H1 (cell line): ENCODE measurements at regions not wholly inside any gene's neighbourhood (a gene's known extent, or its start where the extent isn't known, plus 50 kb on each side); places are given as distances from the start of the nearest gene placed in this dataset.

Source experiments
- CTCF ChIA-PET: fragments of 300-600 bp; sonication (Branson Sonifier 250); formaldehyde crosslinking; loops from one replicate; lab custom pipeline; 2021; ENCODE audit not compliant: partially characterized antibody; lab: Charles Lee
- POLR2A ChIA-PET: fragments of 300-600 bp; sonication (Branson Sonifier 250); formaldehyde crosslinking; loops from one replicate; lab custom pipeline; 2021; ENCODE audit warnings: inconsistent platforms; ENCODE audit not compliant: partially characterized antibody; lab: Charles Lee
- DNase-seq, 2 experiments: peaks; one replicate each; pipeline versions ENCODE4 v3.0.0 to v3.0.0-alpha.2; 2010 to 2022; ENCODE audit warnings: low spot score in 2 of 2, low read depth in 1 of 2, mixed read lengths in 1 of 2
- FAIRE-seq: peaks from 2 replicates; lab custom pipeline; 2011; peaks lifted over from hg19 to GRCh38; lab: Jason Lieb, UNC
- H2AFZ ChIP-seq: 2 replicates; pipeline ENCODE4 v1.8.1; 2012; ENCODE audit warnings: low read length, inconsistent platforms
- H2AK5ac ChIP-seq: 2 replicates; pipeline ENCODE4 v1.6.1; 2013; ENCODE audit warnings: low read depth, low read length
- H2BK120ac ChIP-seq: replicated peaks from 2 replicates; pipeline ENCODE3; 2013; ENCODE audit warnings: low read depth, low read length, inconsistent platforms
- H2BK12ac ChIP-seq: 2 replicates; pipeline ENCODE4 v1.6.1; 2013; ENCODE audit warnings: low read depth, low read length
- H2BK15ac ChIP-seq: 2 replicates; pipeline ENCODE4 v1.6.1; 2013; ENCODE audit warnings: low read length
- H2BK20ac ChIP-seq: 2 replicates; pipeline ENCODE4 v1.6.1; 2013; ENCODE audit warnings: low read length
- H2BK5ac ChIP-seq: 2 replicates; pipeline ENCODE4 v1.6.1; 2013; ENCODE audit warnings: low read depth, low read length
- H3K14ac ChIP-seq: 2 replicates; pipeline ENCODE4 v1.6.1; 2013; ENCODE audit warnings: inconsistent platforms; ENCODE audit not compliant: insufficient read length
- H3K18ac ChIP-seq: 2 replicates; pipeline ENCODE4 v1.6.1; 2013; ENCODE audit warnings: low read length; ENCODE audit errors: extremely low read depth
- H3K23ac ChIP-seq: 2 replicates; pipeline ENCODE4 v1.6.1; 2013; ENCODE audit warnings: inconsistent platforms; ENCODE audit not compliant: insufficient read length
- H3K23me2 ChIP-seq: 2 replicates; pipeline ENCODE4 v1.6.1; 2013; ENCODE audit warnings: low read depth, low read length
- H3K27ac ChIP-seq: 2 replicates; pipeline ENCODE4 v1.6.1; 2011; ENCODE audit warnings: low read depth, low read length, inconsistent platforms
- H3K27me3 ChIP-seq, 4 experiments: replicated peaks in 1 of 4; 1 replicate in 1 of 4; 2 replicates in 3 of 4; pipeline versions ENCODE4 v1.6.1 to v1.8.1; 2011 to 2013; ENCODE audit warnings: low read length in 3 of 4, mild to moderate bottlenecking in 3 of 4, inconsistent platforms in 2 of 4, mixed read lengths in 2 of 4, moderate library complexity in 1 of 4; ENCODE audit not compliant: control insufficient read depth in 3 of 4, insufficient read depth in 3 of 4; ENCODE audit errors: extremely low read depth in 1 of 4
- H3K36me3 ChIP-seq, 4 experiments: 2 replicates each; pipeline versions ENCODE4 v1.6.1 to v1.8.1; 2011 to 2013; ENCODE audit warnings: mild to moderate bottlenecking in 4 of 4, low read length in 3 of 4, moderate library complexity in 2 of 4, control low read depth in 1 of 4, inconsistent platforms in 1 of 4; ENCODE audit not compliant: insufficient read depth in 4 of 4, control insufficient read depth in 2 of 4
- H3K4ac ChIP-seq: replicated peaks from 2 replicates; pipeline ENCODE3; 2013; ENCODE audit warnings: low read length, low read depth, mixed read lengths, inconsistent platforms; ENCODE audit not compliant: insufficient read length
- H3K4me1 ChIP-seq, 4 experiments: replicated peaks in 1 of 4; 1 replicate in 1 of 4; 2 replicates in 3 of 4; pipeline versions ENCODE4 v1.6.1 to v1.8.1; 2011 to 2013; ENCODE audit warnings: low read length in 3 of 4, inconsistent platforms in 2 of 4, mixed read lengths in 1 of 4; ENCODE audit not compliant: insufficient read depth in 4 of 4, control insufficient read depth in 3 of 4
- H3K4me2 ChIP-seq, 2 experiments: 2 replicates each; pipeline versions ENCODE4 v1.6.1 to v1.8.1; 2011 to 2013; ENCODE audit warnings: low read depth in 2 of 2, low read length in 2 of 2, control low read depth in 1 of 2, inconsistent platforms in 1 of 2, mild to moderate bottlenecking in 1 of 2; ENCODE audit not compliant: insufficient read depth in 1 of 2
- H3K4me3 ChIP-seq, 4 experiments: fragments of 200-600, 300-600 bp in 1 of 4; sonication (generic), shearing (Covaris generic), sonication (Bioruptor Twin) in 1 of 4; 2 replicates each; pipeline versions ENCODE4 v1.5.1 to v1.8.1; 2011 to 2016; ENCODE audit warnings: low read length in 4 of 4, low read depth in 3 of 4, control low read depth in 2 of 4, inconsistent platforms in 2 of 4, mild to moderate bottlenecking in 2 of 4, mixed read lengths in 1 of 4, moderate library complexity in 1 of 4; ENCODE audit not compliant: insufficient read depth in 2 of 4; ENCODE audit errors: extremely low read depth in 1 of 4
- H3K56ac ChIP-seq: replicated peaks from 2 replicates; pipeline ENCODE3; 2013; ENCODE audit warnings: low read depth, mild to moderate bottlenecking, mixed read lengths, low read length, inconsistent platforms; ENCODE audit not compliant: insufficient read length
- H3K79me1 ChIP-seq: 2 replicates; pipeline ENCODE4 v1.6.1; 2013; ENCODE audit warnings: low read depth, low read length, control low read depth
- H3K79me2 ChIP-seq, 2 experiments: 2 replicates each; pipeline versions ENCODE4 v1.6.1 to v1.8.1; 2012 to 2013; ENCODE audit warnings: low read length in 2 of 2, mild to moderate bottlenecking in 2 of 2, inconsistent platforms in 1 of 2; ENCODE audit not compliant: insufficient read depth in 2 of 2, control insufficient read depth in 1 of 2
- H3K9ac ChIP-seq, 4 experiments: replicated peaks in 1 of 4; 1 replicate in 1 of 4; 2 replicates in 3 of 4; pipeline versions ENCODE4 v1.6.1 to v1.8.1; 2011 to 2013; ENCODE audit warnings: low read depth in 3 of 4, low read length in 3 of 4, control low read depth in 2 of 4, mild to moderate bottlenecking in 2 of 4, moderate library complexity in 2 of 4, inconsistent platforms in 1 of 4; ENCODE audit errors: extremely low read depth in 1 of 4
- H3K9me3 ChIP-seq, 2 experiments: 2 replicates each; pipeline versions ENCODE4 v1.6.1 to v1.8.1; 2012 to 2013; ENCODE audit warnings: mild to moderate bottlenecking in 2 of 2, moderate library complexity in 2 of 2, control low read depth in 1 of 2, inconsistent platforms in 1 of 2, low read depth in 1 of 2, low read length in 1 of 2, mixed read lengths in 1 of 2; ENCODE audit not compliant: insufficient read depth in 2 of 2
- H4K20me1 ChIP-seq, 2 experiments: replicated peaks in 1 of 2; 2 replicates each; pipeline versions ENCODE3 to v1.8.1; 2011 to 2013; ENCODE audit warnings: inconsistent platforms in 2 of 2, low read length in 2 of 2, mild to moderate bottlenecking in 1 of 2; ENCODE audit not compliant: insufficient read depth in 2 of 2, control insufficient read depth in 1 of 2
- H4K5ac ChIP-seq: 2 replicates; pipeline ENCODE4 v1.6.1; 2013; ENCODE audit warnings: low read length, low read depth, mixed read lengths, inconsistent platforms; ENCODE audit not compliant: insufficient read length
- H4K8ac ChIP-seq: 2 replicates; pipeline ENCODE4 v1.8.0; 2013; ENCODE audit warnings: mild to moderate bottlenecking, moderate library complexity, low read length, inconsistent platforms; ENCODE audit not compliant: insufficient read depth; ENCODE audit errors: extremely low read depth
- H4K91ac ChIP-seq: replicated peaks from 2 replicates; pipeline ENCODE3; 2013; ENCODE audit warnings: low read length, mixed read lengths, inconsistent platforms; ENCODE audit not compliant: insufficient read length
- ASH2L ChIP-seq: fragments of 200-600, 300-600 bp; sonication (generic); IDR thresholded peaks from one replicate; pipeline ENCODE4 v1.7.1; 2017; ENCODE audit warnings: low read length
- BCL11A ChIP-seq, 2 experiments: IDR thresholded peaks; one replicate each; pipeline ENCODE4 v1.6.1; 2011; ENCODE audit warnings: low read depth in 2 of 2, low read length in 2 of 2, mild to moderate bottlenecking in 2 of 2
- CEBPB ChIP-seq: IDR thresholded peaks from 2 replicates; pipeline ENCODE4 v1.6.1; 2012; ENCODE audit warnings: low read depth, low read length
- CREB1 ChIP-seq: IDR thresholded peaks from 2 replicates; pipeline ENCODE4 v1.6.1; 2012; ENCODE audit warnings: inconsistent platforms
- FOSL1 ChIP-seq: IDR thresholded peaks from 2 replicates; pipeline ENCODE4 v1.6.1; 2011; ENCODE audit warnings: mild to moderate bottlenecking, low read depth, low read length, moderate library complexity; ENCODE audit not compliant: insufficient read depth
- KDM1A ChIP-seq: fragments of 200-600, 300-600 bp; sonication (generic); IDR thresholded peaks from 2 replicates; pipeline ENCODE4 v1.7.1; 2016; ENCODE audit warnings: mild to moderate bottlenecking, low read length, borderline replicate concordance
- POU5F1 ChIP-seq: IDR thresholded peaks from 2 replicates; pipeline ENCODE4 v1.6.1; 2011; ENCODE audit warnings: low read depth, mild to moderate bottlenecking, low read length, moderate library complexity
- RFX5 ChIP-seq: IDR thresholded peaks from 2 replicates; pipeline ENCODE4 v1.6.1; 2011; ENCODE audit warnings: low read depth, low read length, improper control_type of control experiment, borderline replicate concordance
- RXRA ChIP-seq: IDR thresholded peaks from 2 replicates; pipeline ENCODE4 v1.6.1; 2011; ENCODE audit warnings: low read depth, mild to moderate bottlenecking, low read length, moderate library complexity; ENCODE audit not compliant: insufficient read depth
- TAF1 ChIP-seq: IDR thresholded peaks from 2 replicates; pipeline ENCODE4 v1.6.1; 2011; ENCODE audit warnings: mild to moderate bottlenecking, low read depth, low read length
- USF2 ChIP-seq: IDR thresholded peaks from 2 replicates; pipeline ENCODE4 v1.6.1; 2011; ENCODE audit warnings: low read length, improper control_type of control experiment
- ZNF274 ChIP-seq: IDR thresholded peaks from 2 replicates; pipeline ENCODE4 v1.7.0; 2012; ENCODE audit warnings: low read length, borderline replicate concordance; ENCODE audit errors: extremely low read depth
- WGBS, 2 experiments: shearing (Covaris generic) in 1 of 2; methylation state at CpG; one replicate each; pipeline versions ENCODE4 v1.1.6 to v1.1.7; 2013 to 2015; ENCODE audit warnings: low lambda C conversion rate in 2 of 2, mixed read lengths in 2 of 2, inconsistent platforms in 1 of 2, low coverage in 1 of 2, missing lambda C conversion rate in 1 of 2; ENCODE audit not compliant: insufficient replicate concordance in 2 of 2, insufficient coverage in 1 of 2, insufficient read length in 1 of 2; ENCODE audit errors: extremely low coverage in 1 of 2, missing lambda C conversion rate in 1 of 2; 5-methylcytosine and 5-hydroxymethylcytosine counted together

GRCh38 chr12:114209861-114210260 is 196.1 kb downstream of the TBX5 start:
- Histone ChIP-seq H4K8ac (no peak overlapping the region), H2BK20ac (no peak overlapping the region), H3K79me2 (no peaks in the 10 kb centered on the region), H3K23ac (no peak overlapping the region), H3K9ac (no peak overlapping the region), H4K91ac (no peak overlapping the region), H3K36me3 (no peaks in the 10 kb centered on the region), H3K4me1 (peaks cover 0 to 3% (median 0%) of the 10 kb centered on the region in 4 experiments; a peak in 1 of 7 replicates), H2BK12ac (no peak overlapping the region), H3K27me3 (peaks cover 0 to 1% (median 0%) of the 10 kb centered on the region in 4 experiments; a peak in 1 of 7 replicates), H2AK5ac (no peak overlapping the region), H3K14ac (no peak overlapping the region)
- 84% methylated on average over 3 of the region's 3 CpGs; no CpG with 5 or more reads in 1 of the 2 experiments for WGBS, 2 experiments
- CTCF ChIA-PET = interaction anchor here (1.0 to 1.8 kb wide), 4 partner anchors 16 to 134 kb away, joined by 3 to 10 read pairs (median 3); no protein-coding TSS in a partner anchor
- FAIRE-seq = no peak
- DNase-seq = no peak
- TF ChIP-seq CREB1 (no peak), KDM1A (no peak), FOSL1 (no peak), TAF1 (no peak), RFX5 (no peak), ZNF274 (no peak), BCL11A (IDR thresholded peaks at IDR 0.05; ENCODE audit: low read depth in 2 of 2, low read length in 2 of 2) (no peak), CEBPB (no peak), RXRA (no peak), POU5F1 (no peak), ASH2L (no peak), USF2 (no peak)
- TF ChIP-seq, all 59 proteins: peak for 0
- no peak overlapping the region for H2BK5ac ChIP-seq
- no peak overlapping the region for H2AFZ ChIP-seq
- no peak overlapping the region for H3K27ac ChIP-seq
- H3K18ac ChIP-seq = no peak overlapping the region
- H3K9me3 ChIP-seq = no peaks in the 10 kb centered on the region
- H4K5ac ChIP-seq = no peak overlapping the region
- no peak overlapping the region for H2BK120ac ChIP-seq
- no peaks in the 10 kb centered on the region for H4K20me1 ChIP-seq
- no peaks in the 10 kb centered on the region for H3K79me1 ChIP-seq
- POLR2A ChIA-PET = no interaction called here
- no peak overlapping the region for H3K4ac ChIP-seq
- no peak overlapping the region for H3K4me2 ChIP-seq
- no peaks in the 10 kb centered on the region for H3K23me2 ChIP-seq
- H2BK15ac ChIP-seq = no peak overlapping the region
- no peak overlapping the region for H3K4me3 ChIP-seq
- no peak overlapping the region for H3K56ac ChIP-seq
